ENCODE measurements at regions not wholly inside any gene's neighbourhood (a gene's known extent, or its start where the extent isn't known, plus 50 kb on each side); places are given as distances from the start of the nearest gene placed in this dataset.

GRCh38 chr9:117932585-117932984 is 228.4 kb downstream of the TLR4 start:
- intact Hi-C loops (cut with micrococcal nuclease; ENCODE audit: unreplicated experiment), result no loop called here
- CTCF ChIA-PET, result no interaction called here
- Mint-ChIP-seq H3K36me3 (ENCODE audit: insufficient read depth, unreplicated experiment) (no peaks in the 10 kb centered on the region), H3K27ac (ENCODE audit: unreplicated experiment) (no peak overlapping the region), H3K27me3 (ENCODE audit: insufficient read depth, unreplicated experiment) (no peaks in the 10 kb centered on the region), H3K4me3 (ENCODE audit: unreplicated experiment) (no peak overlapping the region), H3K4me1 (ENCODE audit: low read depth, unreplicated experiment) (no peaks in the 10 kb centered on the region), H3K9me3 (ENCODE audit: unreplicated experiment) (no peaks in the 10 kb centered on the region)
- BruUV-seq (replicated peaks), result no TSS peak
- Histone ChIP-seq H3K4me1 (no peaks in the 10 kb centered on the region), H3K9me3 (no peaks in the 10 kb centered on the region), H3K36me3 (ENCODE audit: control insufficient read depth, insufficient read depth, low read length) (no peaks in the 10 kb centered on the region), H3K4me3 (ENCODE audit: low read depth, low read length) (no peak overlapping the region), H3K27me3 (replicated peaks; ENCODE audit: control insufficient read depth, insufficient read depth, low read length) (no peaks in the 10 kb centered on the region)
- TF ChIP-seq, protein P1, sequence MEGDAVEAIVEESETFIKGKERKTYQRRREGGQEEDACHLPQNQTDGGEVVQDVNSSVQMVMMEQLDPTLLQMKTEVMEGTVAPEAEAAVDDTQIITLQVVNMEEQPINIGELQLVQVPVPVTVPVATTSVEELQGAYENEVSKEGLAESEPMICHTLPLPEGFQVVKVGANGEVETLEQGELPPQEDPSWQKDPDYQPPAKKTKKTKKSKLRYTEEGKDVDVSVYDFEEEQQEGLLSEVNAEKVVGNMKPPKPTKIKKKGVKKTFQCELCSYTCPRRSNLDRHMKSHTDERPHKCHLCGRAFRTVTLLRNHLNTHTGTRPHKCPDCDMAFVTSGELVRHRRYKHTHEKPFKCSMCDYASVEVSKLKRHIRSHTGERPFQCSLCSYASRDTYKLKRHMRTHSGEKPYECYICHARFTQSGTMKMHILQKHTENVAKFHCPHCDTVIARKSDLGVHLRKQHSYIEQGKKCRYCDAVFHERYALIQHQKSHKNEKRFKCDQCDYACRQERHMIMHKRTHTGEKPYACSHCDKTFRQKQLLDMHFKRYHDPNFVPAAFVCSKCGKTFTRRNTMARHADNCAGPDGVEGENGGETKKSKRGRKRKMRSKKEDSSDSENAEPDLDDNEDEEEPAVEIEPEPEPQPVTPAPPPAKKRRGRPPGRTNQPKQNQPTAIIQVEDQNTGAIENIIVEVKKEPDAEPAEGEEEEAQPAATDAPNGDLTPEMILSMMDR (IDR thresholded peaks at IDR 0.05; ENCODE audit: insufficient read depth in 1 of 2, low read depth in 1 of 2, low read length in 1 of 2, severe bottlenecking in 1 of 2, unreplicated experiment in 1 of 2), result no peak
- POLR2A ChIA-PET, result no interaction called here
- no peak for DNase-seq

DNA sequence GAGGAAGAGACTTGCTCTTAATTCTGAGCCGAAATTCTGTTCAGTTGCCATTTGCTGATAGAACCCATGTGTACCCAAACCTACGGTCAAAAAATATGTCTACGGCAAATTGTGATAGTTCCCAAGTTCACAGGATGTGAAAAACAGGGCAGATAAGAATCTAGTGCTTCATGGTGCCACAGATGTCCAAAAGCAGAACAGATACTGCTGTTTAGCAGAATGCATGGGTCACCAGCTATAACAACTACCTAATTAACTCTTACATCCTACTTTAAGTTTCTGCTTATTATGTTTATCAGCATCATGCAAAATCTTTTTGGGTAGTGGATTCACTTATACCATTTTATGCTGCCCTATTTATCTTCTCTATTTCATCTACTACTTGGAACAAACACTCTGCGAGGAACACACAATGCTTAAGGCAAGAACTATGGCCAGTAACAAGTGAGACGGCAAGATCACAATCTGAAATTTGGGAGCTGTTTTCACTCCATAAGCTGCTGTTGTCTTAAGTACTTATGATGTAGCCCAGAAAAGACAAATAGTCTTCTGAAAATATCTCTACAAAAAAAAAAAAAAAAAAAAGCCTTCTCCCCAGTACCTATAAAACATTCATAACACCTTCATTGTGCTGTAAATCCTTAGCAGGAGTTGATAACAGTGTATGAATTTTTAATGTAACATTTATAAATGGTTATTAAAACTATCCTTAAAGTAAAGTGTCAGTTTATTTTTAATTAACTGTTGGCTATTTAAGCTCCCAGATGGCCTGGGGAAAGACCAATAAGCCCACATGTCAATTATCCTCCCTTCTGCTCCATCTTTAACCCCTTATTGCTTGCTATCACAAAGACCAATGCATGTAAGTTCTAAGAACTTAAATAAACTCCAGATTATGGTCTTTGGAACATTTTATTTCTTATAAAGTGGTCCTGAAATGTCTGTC is 232.3 kb downstream of the TLR4 start:
- H3K9me3 Mint-ChIP-seq (ENCODE audit: unreplicated experiment), result no peaks in the 10 kb centered on the region
- Histone ChIP-seq H3K9me3 (no peaks in the 10 kb centered on the region), H3K4me3 (ENCODE audit: low read depth, low read length) (no peak overlapping the region), H3K27me3 (replicated peaks; ENCODE audit: control insufficient read depth, insufficient read depth, low read length) (no peaks in the 10 kb centered on the region), H3K36me3 (ENCODE audit: control insufficient read depth, insufficient read depth, low read length) (no peaks in the 10 kb centered on the region), H3K4me1 (no peaks in the 10 kb centered on the region)
- H3K27me3 Mint-ChIP-seq (ENCODE audit: insufficient read depth, unreplicated experiment), result no peaks in the 10 kb centered on the region
- H3K36me3 Mint-ChIP-seq (ENCODE audit: insufficient read depth, unreplicated experiment), result no peaks in the 10 kb centered on the region
- H3K4me1 Mint-ChIP-seq (ENCODE audit: low read depth, unreplicated experiment), result no peaks in the 10 kb centered on the region
- POLR2A ChIA-PET, result no interaction called here
- no peak overlapping the region for H3K4me3 Mint-ChIP-seq (ENCODE audit: unreplicated experiment)
- CTCF ChIA-PET, result no interaction called here
- no peak overlapping the region for H3K27ac Mint-ChIP-seq (ENCODE audit: unreplicated experiment)
- no TSS peak for BruUV-seq (replicated peaks)
- intact Hi-C loops (cut with micrococcal nuclease; ENCODE audit: unreplicated experiment), result no loop called here
- no peak for DNase-seq
- TF ChIP-seq, protein P1 (IDR thresholded peaks at IDR 0.05; ENCODE audit: insufficient read depth in 1 of 2, low read depth in 1 of 2, low read length in 1 of 2, severe bottlenecking in 1 of 2, unreplicated experiment in 1 of 2), result no peak

DNA sequence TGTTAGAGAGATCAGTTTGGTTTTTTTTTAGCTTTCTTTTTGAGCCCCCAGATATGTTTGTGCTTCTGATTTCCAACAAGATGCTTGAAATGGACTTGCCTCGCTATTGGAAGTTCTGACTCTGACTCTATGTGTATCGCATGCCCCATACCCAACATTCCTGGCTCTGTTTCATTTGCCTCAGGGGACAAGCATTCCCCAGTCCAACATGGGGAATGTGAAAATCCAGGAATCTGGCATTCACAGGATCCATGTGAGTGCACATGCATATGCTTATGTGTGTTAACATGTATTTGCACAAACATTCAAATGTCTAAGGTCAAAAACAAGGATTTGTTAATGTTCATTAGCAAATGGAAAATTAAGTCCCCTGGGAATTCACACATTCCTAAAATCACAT is 233.9 kb downstream of the TLR4 start:
- DNase-seq, result no peak
- intact Hi-C loops (cut with micrococcal nuclease; ENCODE audit: unreplicated experiment), result no loop called here
- TF ChIP-seq, protein P1 (IDR thresholded peaks at IDR 0.05; ENCODE audit: insufficient read depth in 1 of 2, low read depth in 1 of 2, low read length in 1 of 2, severe bottlenecking in 1 of 2, unreplicated experiment in 1 of 2), result no peak
- Histone ChIP-seq H3K4me3 (ENCODE audit: low read depth, low read length) (no peak overlapping the region), H3K36me3 (ENCODE audit: control insufficient read depth, insufficient read depth, low read length) (no peaks in the 10 kb centered on the region), H3K9me3 (no peaks in the 10 kb centered on the region), H3K27me3 (replicated peaks; ENCODE audit: control insufficient read depth, insufficient read depth, low read length) (no peaks in the 10 kb centered on the region), H3K4me1 (no peaks in the 10 kb centered on the region)
- Mint-ChIP-seq H3K27ac (ENCODE audit: unreplicated experiment) (no peak overlapping the region), H3K4me3 (ENCODE audit: unreplicated experiment) (no peak overlapping the region), H3K36me3 (ENCODE audit: insufficient read depth, unreplicated experiment) (no peaks in the 10 kb centered on the region), H3K4me1 (ENCODE audit: low read depth, unreplicated experiment) (no peaks in the 10 kb centered on the region), H3K27me3 (ENCODE audit: insufficient read depth, unreplicated experiment) (no peaks in the 10 kb centered on the region), H3K9me3 (ENCODE audit: unreplicated experiment) (no peaks in the 10 kb centered on the region)
- CTCF ChIA-PET, result no interaction called here
- POLR2A ChIA-PET, result no interaction called here
- no TSS peak for BruUV-seq (replicated peaks)

All from Caco-2 (cell line).